ENCODE measurements at regions not wholly inside any gene's neighbourhood (a gene's known extent, or its start where the extent isn't known, plus 50 kb on each side); places are given as distances from the start of the nearest gene placed in this dataset.

DNA sequence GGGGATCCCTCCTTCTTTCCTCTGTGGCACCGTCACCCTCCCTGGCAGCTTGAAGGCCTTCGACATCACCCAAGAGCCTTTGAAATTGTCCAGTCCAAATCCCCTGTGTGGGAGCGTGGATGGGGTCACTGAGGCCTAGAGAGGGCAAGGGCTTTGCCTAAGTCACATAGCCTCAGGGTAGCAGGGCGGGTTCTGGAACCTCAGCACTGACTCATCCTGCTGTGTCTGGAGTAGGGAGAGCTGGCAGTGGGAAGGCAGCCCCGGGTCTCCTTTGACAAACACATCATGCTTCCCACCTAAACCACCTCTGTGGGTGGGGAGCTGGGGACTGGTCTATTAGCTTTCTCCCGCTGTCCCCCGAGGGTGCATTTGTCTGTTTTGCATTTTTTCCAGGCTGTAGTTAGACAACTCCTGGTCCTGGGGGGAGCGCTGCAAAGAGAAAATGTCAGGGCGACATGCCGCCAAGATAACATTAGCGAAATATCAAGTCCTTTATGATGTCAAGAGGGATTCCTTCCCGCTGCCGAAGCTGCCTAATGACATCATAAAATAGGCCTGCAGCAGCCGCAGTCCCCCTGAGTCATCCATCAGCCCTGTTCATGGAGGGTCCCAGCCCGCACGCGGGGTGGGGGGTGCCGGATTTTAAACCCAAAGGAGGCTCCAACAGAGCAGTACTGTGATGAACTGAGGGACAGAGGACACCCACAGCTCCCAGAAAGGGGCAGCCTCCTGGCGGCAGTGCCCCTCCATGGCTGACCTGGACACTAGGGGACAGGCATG is 77.0 kb upstream of the POU3F1 start:
- peak; percentile 43 for DNase-seq (ENCODE audit: low read depth)

GRCh38 chr1:38121231-38121680 is 74.7 kb upstream of the POU3F1 start:
- no peak for DNase-seq (ENCODE audit: low read depth)

- no peak for DNase-seq (ENCODE audit: low read depth)
These were observed 74.1 kb upstream of the POU3F1 start for GRCh38 chr1:38120552-38121230.

DNA sequence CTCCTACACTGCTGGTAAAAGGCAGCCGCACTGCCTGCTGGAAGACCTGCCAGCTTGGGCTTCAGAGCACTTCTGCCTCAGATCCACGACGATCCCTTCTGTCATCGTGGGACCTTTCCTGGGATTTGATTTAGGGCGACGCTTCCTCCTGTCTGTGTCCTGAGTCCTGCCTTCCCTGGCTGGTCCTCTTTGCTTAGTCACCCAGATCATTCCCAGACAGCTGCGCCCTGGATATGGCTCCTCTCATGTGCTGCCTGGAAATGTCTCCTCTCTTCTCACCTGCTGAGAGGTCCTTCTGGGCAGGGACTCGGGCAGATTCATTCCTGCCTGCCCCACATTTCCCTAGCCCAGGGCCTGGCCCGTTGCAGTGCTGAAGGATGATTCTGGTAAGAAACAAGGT is 72.4 kb upstream of the POU3F1 start:
- no peak for DNase-seq (ENCODE audit: low read depth)

GRCh38 chr1:38117444-38117887 is 70.9 kb upstream of the POU3F1 start:
- no peak for DNase-seq (ENCODE audit: low read depth)

DNA sequence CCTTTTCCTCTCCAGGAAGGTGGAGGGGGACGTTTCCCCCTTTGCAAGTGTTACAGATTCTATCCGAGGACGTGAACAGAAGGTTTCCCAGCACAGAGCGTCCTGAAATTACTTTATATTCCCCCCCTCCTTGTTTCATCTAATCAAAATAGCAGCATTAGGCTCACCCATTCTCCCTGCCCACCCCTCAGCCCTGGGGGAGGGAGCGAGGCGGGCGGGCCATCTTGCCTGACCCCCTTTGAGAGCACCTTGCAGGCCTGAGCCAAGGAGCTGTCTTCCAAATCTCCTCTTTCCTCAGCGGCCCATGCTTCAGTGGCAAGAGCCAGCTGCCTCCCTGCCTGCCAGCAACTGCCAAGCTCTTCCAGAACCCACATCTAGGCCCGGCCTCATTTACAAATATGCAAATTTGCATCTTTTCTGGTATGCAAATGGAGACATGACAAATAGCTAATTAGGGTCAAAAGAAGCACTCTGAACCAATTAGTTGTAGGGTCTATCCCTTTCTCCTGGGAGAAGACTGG is 69.1 kb upstream of the POU3F1 start:
- no peak for DNase-seq (ENCODE audit: low read depth)

- DNase-seq (ENCODE audit: low read depth): no peak
These were observed 68.6 kb upstream of the POU3F1 start for GRCh38 chr1:38115226-38115625.

- no peak for DNase-seq (ENCODE audit: low read depth)
These were observed 67.8 kb upstream of the POU3F1 start for GRCh38 chr1:38114241-38115026.

DNA sequence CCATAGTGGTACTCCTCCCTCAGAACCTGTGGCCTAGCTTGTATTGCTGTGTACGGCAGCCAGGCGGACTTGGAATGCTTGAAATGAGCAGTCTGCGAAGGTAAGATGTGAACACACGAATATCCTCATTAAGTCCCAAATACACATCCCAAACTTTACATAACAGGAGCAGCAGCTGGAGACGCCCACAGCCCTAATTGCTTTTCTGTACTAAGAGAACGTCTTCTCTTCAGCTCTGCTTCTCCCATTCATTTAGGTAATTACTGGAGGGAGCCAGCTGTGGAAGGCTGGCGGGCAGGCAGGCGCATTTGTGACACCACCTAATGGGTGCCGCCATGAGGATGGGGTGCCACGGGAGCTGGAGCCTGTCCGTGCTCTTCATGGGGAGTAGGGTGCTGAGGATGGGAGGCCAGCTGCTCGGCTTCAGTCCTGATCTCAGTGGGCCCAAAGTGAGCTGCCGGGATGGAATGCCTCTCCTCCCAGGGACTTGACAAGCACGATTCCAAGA is 66.6 kb upstream of the POU3F1 start:
- DNase-seq (ENCODE audit: low read depth): no peak

DNA sequence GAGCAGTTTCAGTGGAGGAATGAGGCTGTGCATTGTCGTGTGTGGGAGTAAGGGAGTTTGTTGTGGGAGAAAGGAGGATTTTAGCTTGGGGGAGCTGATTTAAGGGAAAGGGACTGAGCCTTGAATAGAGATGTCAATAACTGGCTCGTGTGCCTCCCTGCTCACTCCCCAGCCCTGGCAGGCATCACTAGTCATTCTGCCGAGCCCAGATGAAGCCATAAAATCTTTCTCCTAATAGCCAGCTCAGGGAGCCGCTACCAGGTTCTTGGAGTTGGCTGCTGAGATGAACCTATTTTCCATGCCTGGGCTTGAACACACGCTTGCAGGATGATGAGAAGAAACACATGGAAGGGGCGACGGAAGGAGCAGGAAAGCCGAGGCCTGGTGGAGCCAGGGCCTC is 65.0 kb upstream of the POU3F1 start:
- no peak for DNase-seq (ENCODE audit: low read depth)

- no peak for DNase-seq (ENCODE audit: low read depth)
These were observed 58.7 kb upstream of the POU3F1 start for GRCh38 chr1:38105267-38105666.

GRCh38 chr1:38102636-38103035 is 56.0 kb upstream of the POU3F1 start:
- DNase-seq (ENCODE audit: low read depth): no peak

DNA sequence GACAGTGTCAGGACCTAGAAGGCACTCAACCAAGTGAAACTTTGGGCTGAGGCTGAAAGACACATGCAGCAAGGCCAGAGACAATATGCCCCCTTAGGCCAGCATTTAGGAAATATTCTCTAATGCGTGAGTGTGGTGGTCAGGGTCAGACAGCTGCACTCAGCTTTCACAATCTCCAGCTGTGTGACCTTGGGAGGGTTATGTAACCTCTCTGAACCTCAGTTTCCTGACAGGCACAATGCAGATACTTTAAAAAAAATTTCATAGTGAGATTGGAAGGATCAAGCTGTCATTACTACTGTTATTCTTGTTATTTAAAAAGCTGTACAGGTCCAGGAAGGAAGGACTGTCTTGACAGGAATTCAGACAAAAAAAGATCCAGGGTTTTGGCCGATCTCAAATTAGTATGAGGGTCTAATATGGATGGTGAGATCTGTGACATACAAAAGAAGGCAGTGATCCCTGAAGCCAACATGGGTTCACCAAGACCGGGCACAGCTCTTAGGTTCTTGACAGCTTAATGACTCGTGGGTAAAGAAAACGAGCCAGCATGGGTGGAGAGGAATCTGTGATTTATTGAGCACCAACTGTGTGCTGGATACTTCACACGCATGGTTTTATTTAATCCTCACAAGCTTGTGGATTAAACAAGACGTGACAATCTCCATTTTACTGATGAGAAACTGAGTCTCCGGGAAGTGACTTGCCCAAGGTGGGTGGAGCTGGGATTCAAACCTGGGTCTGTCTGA is 54.6 kb upstream of the POU3F1 start:
- DNase-seq (ENCODE audit: low read depth): no peak

GRCh38 chr1:38098101-38098847 is 51.7 kb upstream of the POU3F1 start:
- DNase-seq (ENCODE audit: low read depth): no peak

DNA sequence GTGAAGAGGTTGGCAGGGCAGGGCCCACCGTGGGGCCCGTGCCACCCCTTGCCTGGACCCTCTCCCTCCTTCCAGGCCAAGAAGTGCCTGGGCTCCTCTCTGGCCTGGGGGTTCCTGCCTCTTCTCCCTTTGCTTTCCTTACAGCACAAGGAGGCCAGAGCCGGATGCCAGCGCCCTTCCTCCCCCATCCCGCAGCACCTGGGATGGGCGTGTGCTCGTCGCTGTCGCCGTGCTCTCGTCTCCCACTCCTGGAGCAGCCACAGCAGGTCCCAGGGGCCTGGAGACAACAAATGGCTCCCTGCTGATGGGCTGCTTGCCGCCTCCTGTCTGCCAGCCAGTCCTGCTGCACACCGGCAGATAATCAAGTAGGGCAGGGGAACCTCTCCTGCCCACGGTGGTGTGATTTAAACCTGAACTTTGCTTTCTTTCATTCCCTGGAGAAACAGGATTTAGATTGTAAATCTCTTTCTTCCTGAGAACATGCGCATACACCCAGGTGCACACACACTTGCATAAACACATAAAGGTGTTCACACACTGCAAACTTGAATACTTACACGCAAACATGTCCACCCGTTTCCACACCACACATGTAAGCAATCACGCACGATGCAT is 50.8 kb upstream of the POU3F1 start:
- no peak for DNase-seq (ENCODE audit: low read depth)

Data from HT1080 (cell line).